WTC11 (cell line): ENCODE measurements at regions not wholly inside any gene's neighbourhood (a gene's known extent, or its start where the extent isn't known, plus 50 kb on each side); places are given as distances from the start of the nearest gene placed in this dataset.

Experiments used
- ELF4 ChIP-seq: sonication (generic); formaldehyde crosslinking; IDR thresholded peaks from 2 replicates; pipeline ENCODE4 v1.8.1; 2022; ENCODE audit warnings: low read depth, mild to moderate bottlenecking, moderate library complexity, missing genetic modification reagents
- ESRRA ChIP-seq: sonication (generic); formaldehyde crosslinking; IDR thresholded peaks from 2 replicates; pipeline ENCODE4 v1.8.1; 2022; ENCODE audit warnings: mild to moderate bottlenecking, missing genetic modification reagents, borderline replicate concordance
- JUN ChIP-seq: sonication (generic); formaldehyde crosslinking; IDR thresholded peaks from 2 replicates; pipeline ENCODE4 v1.8.0; 2023; ENCODE audit warnings: mild to moderate bottlenecking, missing genetic modification reagents
- NFYB ChIP-seq: sonication (generic); formaldehyde crosslinking; conservative IDR thresholded peaks from 2 replicates; pipeline ENCODE4 v1.8.0; 2022; ENCODE audit warnings: low read depth, missing genetic modification reagents
- NR3C1 ChIP-seq: sonication (generic); formaldehyde crosslinking; conservative IDR thresholded peaks from 2 replicates; pipeline ENCODE4 v1.8.1; 2023; ENCODE audit warnings: low read depth, mild to moderate bottlenecking, missing genetic modification reagents
- SMAD3 ChIP-seq: sonication (generic); formaldehyde crosslinking; IDR thresholded peaks from 2 replicates; pipeline ENCODE4 v1.8.0; 2022; ENCODE audit warnings: missing genetic modification reagents, mild to moderate bottlenecking, borderline replicate concordance
- TCF7 ChIP-seq: sonication (generic); formaldehyde crosslinking; IDR thresholded peaks from 2 replicates; pipeline ENCODE4 v1.8.0; 2022; ENCODE audit warnings: mild to moderate bottlenecking, low read depth, missing genetic modification reagents, moderate library complexity
- TF ChIP-seq, protein P1 (sequence below): fragments of 200-600 bp; IDR thresholded peaks from 2 replicates; pipeline ENCODE4 v1.8.0; 2022; ENCODE audit warnings: antibody characterized with exemption
- TF ChIP-seq, protein P2 (sequence below): sonication (generic); formaldehyde crosslinking; IDR thresholded peaks from 2 replicates; pipeline ENCODE4 v1.8.0; 2022; ENCODE audit warnings: mild to moderate bottlenecking, missing genetic modification reagents
- TF ChIP-seq, protein P3 (sequence below): sonication (generic); formaldehyde crosslinking; IDR thresholded peaks from 2 replicates; pipeline ENCODE4 v1.8.1; 2022; ENCODE audit warnings: low read depth, mild to moderate bottlenecking, moderate library complexity, missing genetic modification reagents, borderline replicate concordance
- TF ChIP-seq, protein P4 (sequence below): sonication (generic); formaldehyde crosslinking; IDR thresholded peaks from 2 replicates; pipeline ENCODE4 v1.8.1; 2022; ENCODE audit warnings: low read depth, missing genetic modification reagents, borderline replicate concordance
- TF ChIP-seq, protein P5 (sequence below): sonication (generic); formaldehyde crosslinking; IDR thresholded peaks from 2 replicates; pipeline ENCODE4 v1.8.1; 2023; ENCODE audit warnings: mild to moderate bottlenecking, missing genetic modification reagents, borderline replicate concordance
- TF ChIP-seq, protein P6 (sequence below): sonication (generic); formaldehyde crosslinking; conservative IDR thresholded peaks from 2 replicates; pipeline ENCODE4 v1.8.1; 2022; ENCODE audit warnings: mild to moderate bottlenecking, missing genetic modification reagents
- TF ChIP-seq, protein P7 (sequence below): sonication (generic); formaldehyde crosslinking; IDR thresholded peaks from 2 replicates; pipeline ENCODE4 v1.8.0; 2022; ENCODE audit warnings: mild to moderate bottlenecking, missing genetic modification reagents

DNA sequence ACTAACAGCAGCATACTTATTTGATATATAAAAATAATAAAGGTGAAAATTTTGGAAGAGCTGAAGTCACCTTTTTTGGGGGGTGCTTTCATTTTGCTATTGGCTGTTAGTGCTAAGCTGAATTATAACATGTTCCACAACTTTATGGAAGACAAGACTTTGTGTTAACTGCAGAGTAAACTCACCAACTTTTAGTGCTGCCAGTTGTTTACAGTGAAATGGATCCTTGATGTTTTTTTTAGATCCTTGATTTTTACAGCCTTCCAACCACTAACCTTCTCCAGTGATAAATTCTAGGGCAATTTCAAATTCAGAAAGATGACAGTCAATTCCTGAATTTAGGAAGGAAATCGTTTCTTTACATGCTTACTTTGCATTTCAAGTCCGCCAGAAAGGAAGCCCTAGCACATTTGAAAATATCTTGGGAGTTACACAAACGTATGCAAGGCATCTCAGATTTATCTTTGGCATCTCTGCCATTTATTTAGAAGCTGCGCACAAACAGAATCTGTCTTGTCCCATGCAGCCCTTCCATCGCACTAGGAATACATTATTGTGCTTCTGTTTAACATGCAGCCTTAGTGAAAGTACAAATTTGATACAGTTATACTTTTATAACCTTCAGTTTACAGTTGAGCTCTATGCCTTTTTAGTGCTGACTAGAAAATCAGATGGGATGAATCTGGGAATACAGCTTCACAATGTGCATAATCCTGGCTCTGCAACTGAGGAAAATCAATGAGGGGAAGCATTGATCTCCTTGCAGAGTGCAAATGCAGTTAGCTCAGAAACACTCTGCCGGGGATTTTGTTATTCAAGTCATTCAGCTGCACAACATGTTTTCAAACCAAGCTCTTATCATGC lies 142.4 kb upstream of the ZNF608 start:
- TF ChIP-seq, protein P1, sequence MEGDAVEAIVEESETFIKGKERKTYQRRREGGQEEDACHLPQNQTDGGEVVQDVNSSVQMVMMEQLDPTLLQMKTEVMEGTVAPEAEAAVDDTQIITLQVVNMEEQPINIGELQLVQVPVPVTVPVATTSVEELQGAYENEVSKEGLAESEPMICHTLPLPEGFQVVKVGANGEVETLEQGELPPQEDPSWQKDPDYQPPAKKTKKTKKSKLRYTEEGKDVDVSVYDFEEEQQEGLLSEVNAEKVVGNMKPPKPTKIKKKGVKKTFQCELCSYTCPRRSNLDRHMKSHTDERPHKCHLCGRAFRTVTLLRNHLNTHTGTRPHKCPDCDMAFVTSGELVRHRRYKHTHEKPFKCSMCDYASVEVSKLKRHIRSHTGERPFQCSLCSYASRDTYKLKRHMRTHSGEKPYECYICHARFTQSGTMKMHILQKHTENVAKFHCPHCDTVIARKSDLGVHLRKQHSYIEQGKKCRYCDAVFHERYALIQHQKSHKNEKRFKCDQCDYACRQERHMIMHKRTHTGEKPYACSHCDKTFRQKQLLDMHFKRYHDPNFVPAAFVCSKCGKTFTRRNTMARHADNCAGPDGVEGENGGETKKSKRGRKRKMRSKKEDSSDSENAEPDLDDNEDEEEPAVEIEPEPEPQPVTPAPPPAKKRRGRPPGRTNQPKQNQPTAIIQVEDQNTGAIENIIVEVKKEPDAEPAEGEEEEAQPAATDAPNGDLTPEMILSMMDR, result no peak
- TF ChIP-seq NR3C1 (CRISPR knock-in tag), result no peak
- TF ChIP-seq, protein P2, sequence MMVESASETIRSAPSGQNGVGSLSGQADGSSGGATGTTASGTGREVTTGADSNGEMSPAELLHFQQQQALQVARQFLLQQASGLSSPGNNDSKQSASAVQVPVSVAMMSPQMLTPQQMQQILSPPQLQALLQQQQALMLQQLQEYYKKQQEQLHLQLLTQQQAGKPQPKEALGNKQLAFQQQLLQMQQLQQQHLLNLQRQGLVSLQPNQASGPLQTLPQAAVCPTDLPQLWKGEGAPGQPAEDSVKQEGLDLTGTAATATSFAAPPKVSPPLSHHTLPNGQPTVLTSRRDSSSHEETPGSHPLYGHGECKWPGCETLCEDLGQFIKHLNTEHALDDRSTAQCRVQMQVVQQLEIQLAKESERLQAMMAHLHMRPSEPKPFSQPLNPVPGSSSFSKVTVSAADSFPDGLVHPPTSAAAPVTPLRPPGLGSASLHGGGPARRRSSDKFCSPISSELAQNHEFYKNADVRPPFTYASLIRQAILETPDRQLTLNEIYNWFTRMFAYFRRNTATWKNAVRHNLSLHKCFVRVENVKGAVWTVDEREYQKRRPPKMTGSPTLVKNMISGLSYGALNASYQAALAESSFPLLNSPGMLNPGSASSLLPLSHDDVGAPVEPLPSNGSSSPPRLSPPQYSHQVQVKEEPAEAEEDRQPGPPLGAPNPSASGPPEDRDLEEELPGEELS, result no peak
- no peak for TF ChIP-seq ELF4 (CRISPR knock-in tag)
- TF ChIP-seq TCF7, result no peak
- TF ChIP-seq, protein P3, sequence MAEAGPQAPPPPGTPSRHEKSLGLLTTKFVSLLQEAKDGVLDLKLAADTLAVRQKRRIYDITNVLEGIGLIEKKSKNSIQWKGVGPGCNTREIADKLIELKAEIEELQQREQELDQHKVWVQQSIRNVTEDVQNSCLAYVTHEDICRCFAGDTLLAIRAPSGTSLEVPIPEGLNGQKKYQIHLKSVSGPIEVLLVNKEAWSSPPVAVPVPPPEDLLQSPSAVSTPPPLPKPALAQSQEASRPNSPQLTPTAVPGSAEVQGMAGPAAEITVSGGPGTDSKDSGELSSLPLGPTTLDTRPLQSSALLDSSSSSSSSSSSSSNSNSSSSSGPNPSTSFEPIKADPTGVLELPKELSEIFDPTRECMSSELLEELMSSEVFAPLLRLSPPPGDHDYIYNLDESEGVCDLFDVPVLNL (CRISPR knock-in tag), result no peak
- TF ChIP-seq, protein P4, sequence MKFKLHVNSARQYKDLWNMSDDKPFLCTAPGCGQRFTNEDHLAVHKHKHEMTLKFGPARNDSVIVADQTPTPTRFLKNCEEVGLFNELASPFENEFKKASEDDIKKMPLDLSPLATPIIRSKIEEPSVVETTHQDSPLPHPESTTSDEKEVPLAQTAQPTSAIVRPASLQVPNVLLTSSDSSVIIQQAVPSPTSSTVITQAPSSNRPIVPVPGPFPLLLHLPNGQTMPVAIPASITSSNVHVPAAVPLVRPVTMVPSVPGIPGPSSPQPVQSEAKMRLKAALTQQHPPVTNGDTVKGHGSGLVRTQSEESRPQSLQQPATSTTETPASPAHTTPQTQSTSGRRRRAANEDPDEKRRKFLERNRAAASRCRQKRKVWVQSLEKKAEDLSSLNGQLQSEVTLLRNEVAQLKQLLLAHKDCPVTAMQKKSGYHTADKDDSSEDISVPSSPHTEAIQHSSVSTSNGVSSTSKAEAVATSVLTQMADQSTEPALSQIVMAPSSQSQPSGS (CRISPR knock-in tag), result no peak
- TF ChIP-seq, protein P5, sequence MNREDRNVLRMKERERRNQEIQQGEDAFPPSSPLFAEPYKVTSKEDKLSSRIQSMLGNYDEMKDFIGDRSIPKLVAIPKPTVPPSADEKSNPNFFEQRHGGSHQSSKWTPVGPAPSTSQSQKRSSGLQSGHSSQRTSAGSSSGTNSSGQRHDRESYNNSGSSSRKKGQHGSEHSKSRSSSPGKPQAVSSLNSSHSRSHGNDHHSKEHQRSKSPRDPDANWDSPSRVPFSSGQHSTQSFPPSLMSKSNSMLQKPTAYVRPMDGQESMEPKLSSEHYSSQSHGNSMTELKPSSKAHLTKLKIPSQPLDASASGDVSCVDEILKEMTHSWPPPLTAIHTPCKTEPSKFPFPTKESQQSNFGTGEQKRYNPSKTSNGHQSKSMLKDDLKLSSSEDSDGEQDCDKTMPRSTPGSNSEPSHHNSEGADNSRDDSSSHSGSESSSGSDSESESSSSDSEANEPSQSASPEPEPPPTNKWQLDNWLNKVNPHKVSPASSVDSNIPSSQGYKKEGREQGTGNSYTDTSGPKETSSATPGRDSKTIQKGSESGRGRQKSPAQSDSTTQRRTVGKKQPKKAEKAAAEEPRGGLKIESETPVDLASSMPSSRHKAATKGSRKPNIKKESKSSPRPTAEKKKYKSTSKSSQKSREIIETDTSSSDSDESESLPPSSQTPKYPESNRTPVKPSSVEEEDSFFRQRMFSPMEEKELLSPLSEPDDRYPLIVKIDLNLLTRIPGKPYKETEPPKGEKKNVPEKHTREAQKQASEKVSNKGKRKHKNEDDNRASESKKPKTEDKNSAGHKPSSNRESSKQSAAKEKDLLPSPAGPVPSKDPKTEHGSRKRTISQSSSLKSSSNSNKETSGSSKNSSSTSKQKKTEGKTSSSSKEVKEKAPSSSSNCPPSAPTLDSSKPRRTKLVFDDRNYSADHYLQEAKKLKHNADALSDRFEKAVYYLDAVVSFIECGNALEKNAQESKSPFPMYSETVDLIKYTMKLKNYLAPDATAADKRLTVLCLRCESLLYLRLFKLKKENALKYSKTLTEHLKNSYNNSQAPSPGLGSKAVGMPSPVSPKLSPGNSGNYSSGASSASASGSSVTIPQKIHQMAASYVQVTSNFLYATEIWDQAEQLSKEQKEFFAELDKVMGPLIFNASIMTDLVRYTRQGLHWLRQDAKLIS, result no peak
- TF ChIP-seq, protein P6, sequence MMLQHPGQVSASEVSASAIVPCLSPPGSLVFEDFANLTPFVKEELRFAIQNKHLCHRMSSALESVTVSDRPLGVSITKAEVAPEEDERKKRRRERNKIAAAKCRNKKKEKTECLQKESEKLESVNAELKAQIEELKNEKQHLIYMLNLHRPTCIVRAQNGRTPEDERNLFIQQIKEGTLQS, result no peak
- TF ChIP-seq SMAD3 (CRISPR knock-in tag), result no peak
- TF ChIP-seq ESRRA, result no peak
- TF ChIP-seq, protein P7, sequence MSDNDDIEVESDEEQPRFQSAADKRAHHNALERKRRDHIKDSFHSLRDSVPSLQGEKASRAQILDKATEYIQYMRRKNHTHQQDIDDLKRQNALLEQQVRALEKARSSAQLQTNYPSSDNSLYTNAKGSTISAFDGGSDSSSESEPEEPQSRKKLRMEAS (CRISPR knock-in tag), result no peak
- no peak for TF ChIP-seq JUN
- no peak for TF ChIP-seq NFYB
